ENCODE measurements at regions not wholly inside any gene's neighbourhood (a gene's known extent, or its start where the extent isn't known, plus 50 kb on each side); places are given as distances from the start of the nearest gene placed in this dataset.

- TF ChIP-seq CTCF (IDR thresholded peaks at IDR 0.05) (no peak), POLR2A (IDR thresholded peaks at IDR 0.05) (no peak)
These were observed 338.6 kb downstream of the TMEM114 start for GRCh38 chr16:8251727-8252126.

Data from adrenal gland (tissue), 5 donors.